ENCODE measurements at regions not wholly inside any gene's neighbourhood (a gene's known extent, or its start where the extent isn't known, plus 50 kb on each side); places are given as distances from the start of the nearest gene placed in this dataset.

- no peak overlapping the region for H3K4me3 ChIP-seq (ENCODE audit: low read depth, low read length)
- TF ChIP-seq POLR2A (IDR thresholded peaks at IDR 0.05; ENCODE audit: extremely low read depth, insufficient read length) (no peak), MYC (IDR thresholded peaks at IDR 0.05; ENCODE audit: low read depth, low read length) (no peak)
- TF ChIP-seq, protein P1, sequence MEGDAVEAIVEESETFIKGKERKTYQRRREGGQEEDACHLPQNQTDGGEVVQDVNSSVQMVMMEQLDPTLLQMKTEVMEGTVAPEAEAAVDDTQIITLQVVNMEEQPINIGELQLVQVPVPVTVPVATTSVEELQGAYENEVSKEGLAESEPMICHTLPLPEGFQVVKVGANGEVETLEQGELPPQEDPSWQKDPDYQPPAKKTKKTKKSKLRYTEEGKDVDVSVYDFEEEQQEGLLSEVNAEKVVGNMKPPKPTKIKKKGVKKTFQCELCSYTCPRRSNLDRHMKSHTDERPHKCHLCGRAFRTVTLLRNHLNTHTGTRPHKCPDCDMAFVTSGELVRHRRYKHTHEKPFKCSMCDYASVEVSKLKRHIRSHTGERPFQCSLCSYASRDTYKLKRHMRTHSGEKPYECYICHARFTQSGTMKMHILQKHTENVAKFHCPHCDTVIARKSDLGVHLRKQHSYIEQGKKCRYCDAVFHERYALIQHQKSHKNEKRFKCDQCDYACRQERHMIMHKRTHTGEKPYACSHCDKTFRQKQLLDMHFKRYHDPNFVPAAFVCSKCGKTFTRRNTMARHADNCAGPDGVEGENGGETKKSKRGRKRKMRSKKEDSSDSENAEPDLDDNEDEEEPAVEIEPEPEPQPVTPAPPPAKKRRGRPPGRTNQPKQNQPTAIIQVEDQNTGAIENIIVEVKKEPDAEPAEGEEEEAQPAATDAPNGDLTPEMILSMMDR (IDR thresholded peaks at IDR 0.05; ENCODE audit: low read depth, low read length) = no peak
- TF ChIP-seq, protein P2, sequence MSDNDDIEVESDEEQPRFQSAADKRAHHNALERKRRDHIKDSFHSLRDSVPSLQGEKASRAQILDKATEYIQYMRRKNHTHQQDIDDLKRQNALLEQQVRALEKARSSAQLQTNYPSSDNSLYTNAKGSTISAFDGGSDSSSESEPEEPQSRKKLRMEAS (IDR thresholded peaks at IDR 0.05; ENCODE audit: low read depth, low read length) = no peak
- no peak for DNase-seq (ENCODE audit: low read depth)
These were observed 576.2 kb upstream of the SMIM31 start for GRCh38 chr4:164177753-164178152.

DNA sequence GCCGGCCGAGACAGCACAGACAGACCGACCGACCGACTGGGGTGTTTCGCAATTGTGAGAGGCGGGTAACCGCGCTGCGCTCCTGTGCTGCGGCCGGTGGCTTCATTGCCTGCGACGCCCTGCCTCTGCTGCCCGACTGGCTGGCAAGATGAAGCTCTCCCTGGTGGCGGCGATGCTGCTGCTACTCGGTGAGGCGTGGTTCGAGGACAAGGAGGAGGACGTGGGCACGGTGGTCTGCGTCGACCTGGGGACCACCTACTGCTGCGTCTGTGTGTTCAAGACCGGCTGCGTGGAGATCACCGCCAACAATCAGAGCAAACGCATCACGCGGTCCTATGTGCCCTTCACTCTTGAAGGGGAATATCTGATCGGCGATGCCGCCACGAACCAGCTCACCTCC lies 565.7 kb upstream of the SMIM31 start:
- TF ChIP-seq, protein P1 (IDR thresholded peaks at IDR 0.05; ENCODE audit: low read depth, low read length) = no peak
- TF ChIP-seq MYC (IDR thresholded peaks at IDR 0.05; ENCODE audit: low read depth, low read length) = no peak
- no peak for TF ChIP-seq POLR2A (IDR thresholded peaks at IDR 0.05; ENCODE audit: extremely low read depth, insufficient read length)
- TF ChIP-seq, protein P2 (IDR thresholded peaks at IDR 0.05; ENCODE audit: low read depth, low read length) = no peak
- no peak for DNase-seq (ENCODE audit: low read depth)
- no peak overlapping the region for H3K4me3 ChIP-seq (ENCODE audit: low read depth, low read length)

- DNase-seq (ENCODE audit: low read depth) = no peak
- TF ChIP-seq, protein P2 (IDR thresholded peaks at IDR 0.05; ENCODE audit: low read depth, low read length) = no peak
- TF ChIP-seq MYC (IDR thresholded peaks at IDR 0.05; ENCODE audit: low read depth, low read length) = no peak
- TF ChIP-seq, protein P1 (IDR thresholded peaks at IDR 0.05; ENCODE audit: low read depth, low read length) = no peak
- no peak for TF ChIP-seq POLR2A (IDR thresholded peaks at IDR 0.05; ENCODE audit: extremely low read depth, insufficient read length)
These were observed 561.1 kb upstream of the SMIM31 start for GRCh38 chr4:164192844-164193243.

DNA sequence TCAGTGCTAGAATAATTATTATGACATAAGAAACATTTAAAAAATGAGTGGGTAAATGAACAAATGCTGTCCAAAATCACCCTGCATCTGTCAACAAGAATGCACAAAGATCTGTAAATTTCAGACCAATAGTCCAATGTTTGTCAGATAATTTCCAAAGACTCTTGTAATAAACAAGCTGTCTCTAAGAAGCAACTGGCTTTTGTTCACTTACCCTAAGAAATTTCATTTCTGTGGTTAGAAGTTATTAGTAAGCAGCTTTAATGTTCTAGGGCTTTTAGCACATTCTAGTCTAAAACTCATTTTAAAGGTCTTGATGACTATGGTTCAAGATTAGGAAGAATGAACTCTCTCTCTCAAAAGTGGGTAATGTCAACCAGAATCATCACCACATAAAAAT lies 560.3 kb upstream of the SMIM31 start:
- H3K4me3 ChIP-seq (ENCODE audit: low read depth, low read length) = no peak overlapping the region
- TF ChIP-seq MYC (IDR thresholded peaks at IDR 0.05; ENCODE audit: low read depth, low read length) (no peak), POLR2A (IDR thresholded peaks at IDR 0.05; ENCODE audit: extremely low read depth, insufficient read length) (no peak)
- TF ChIP-seq, protein P2 (IDR thresholded peaks at IDR 0.05; ENCODE audit: low read depth, low read length) = no peak
- TF ChIP-seq, protein P1 (IDR thresholded peaks at IDR 0.05; ENCODE audit: low read depth, low read length) = no peak
- DNase-seq (ENCODE audit: low read depth) = no peak

More at GRCh38 chr4:164192844-164193243, 561.1 kb upstream of the SMIM31 start:
- no peak overlapping the region for H3K4me3 ChIP-seq (ENCODE audit: low read depth, low read length)

DNA sequence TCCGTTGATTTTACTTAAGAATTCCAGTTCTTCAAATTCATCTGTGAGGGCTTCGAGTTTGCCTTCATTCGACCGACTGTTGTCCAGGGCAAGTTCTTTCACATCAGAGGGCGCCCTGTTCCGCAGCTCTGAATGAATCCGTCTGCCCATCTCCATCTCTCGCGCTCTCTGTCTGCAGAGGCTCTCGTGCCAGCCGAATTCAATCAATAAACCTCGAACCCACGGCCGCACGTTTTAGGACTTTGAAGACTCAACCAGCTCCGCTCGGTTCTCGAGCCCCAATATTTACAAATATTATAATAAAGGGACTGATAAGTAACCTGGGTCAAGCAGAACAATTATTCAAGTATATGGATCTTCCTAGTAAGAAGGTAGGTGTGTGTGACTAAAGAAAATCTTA lies 556.4 kb upstream of the SMIM31 start:
- DNase-seq (ENCODE audit: low read depth) = no peak
- TF ChIP-seq MYC (IDR thresholded peaks at IDR 0.05; ENCODE audit: low read depth, low read length) (no peak), POLR2A (IDR thresholded peaks at IDR 0.05; ENCODE audit: extremely low read depth, insufficient read length) (no peak)
- TF ChIP-seq, protein P2 (IDR thresholded peaks at IDR 0.05; ENCODE audit: low read depth, low read length) = no peak
- TF ChIP-seq, protein P1 (IDR thresholded peaks at IDR 0.05; ENCODE audit: low read depth, low read length) = no peak
- no peak overlapping the region for H3K4me3 ChIP-seq (ENCODE audit: low read depth, low read length)

All from NB4 (cell line).